Daoy (cell line): ENCODE measurements at regions not wholly inside any gene's neighbourhood (a gene's known extent, or its start where the extent isn't known, plus 50 kb on each side); places are given as distances from the start of the nearest gene placed in this dataset.

Source experiments
- DNase-seq: peaks from one replicate; pipeline ENCODE4 v3.0.0-alpha.2; 2015; ENCODE audit warnings: low read depth

GRCh38 chr3:23099677-23100076 is 103.5 kb upstream of the UBE2E2 start:
- no peak for DNase-seq

GRCh38 chr3:23100106-23100505 is 103.0 kb upstream of the UBE2E2 start:
- DNase-seq = no peak

GRCh38 chr3:23103764-23104163 is 99.4 kb upstream of the UBE2E2 start:
- no peak for DNase-seq

GRCh38 chr3:23105048-23105447 is 98.1 kb upstream of the UBE2E2 start:
- no peak for DNase-seq

- no peak for DNase-seq
These were observed 96.5 kb upstream of the UBE2E2 start for GRCh38 chr3:23106666-23107065.

GRCh38 chr3:23107221-23107620 is 95.9 kb upstream of the UBE2E2 start:
- DNase-seq = no peak

GRCh38 chr3:23108451-23109057 is 94.6 kb upstream of the UBE2E2 start:
- DNase-seq = no peak

- DNase-seq = no peak
These were observed 91.8 kb upstream of the UBE2E2 start for GRCh38 chr3:23111286-23111685.

GRCh38 chr3:23111797-23112196 is 91.3 kb upstream of the UBE2E2 start:
- DNase-seq = no peak

GRCh38 chr3:23112491-23112890 is 90.6 kb upstream of the UBE2E2 start:
- no peak for DNase-seq

- DNase-seq = peak; percentile 8
These were observed 89.5 kb upstream of the UBE2E2 start for GRCh38 chr3:23113455-23114171.

- DNase-seq = no peak
These were observed 88.7 kb upstream of the UBE2E2 start for GRCh38 chr3:23114432-23114831.

- DNase-seq = no peak
These were observed 87.8 kb upstream of the UBE2E2 start for GRCh38 chr3:23115171-23115877.

GRCh38 chr3:23116081-23116837 is 86.9 kb upstream of the UBE2E2 start:
- no peak for DNase-seq

GRCh38 chr3:23117856-23118255 is 85.3 kb upstream of the UBE2E2 start:
- DNase-seq = no peak

- no peak for DNase-seq
These were observed 75.9 kb upstream of the UBE2E2 start for GRCh38 chr3:23127196-23127595.

GRCh38 chr3:23128655-23129054 is 74.5 kb upstream of the UBE2E2 start:
- DNase-seq = no peak

GRCh38 chr3:23129117-23129516 is 74.0 kb upstream of the UBE2E2 start:
- DNase-seq = no peak

- peak; percentile 7 for DNase-seq
These were observed 73.3 kb upstream of the UBE2E2 start for GRCh38 chr3:23129817-23130216.

- no peak for DNase-seq
These were observed 72.7 kb upstream of the UBE2E2 start for GRCh38 chr3:23130406-23130805.

- no peak for DNase-seq
These were observed 67.9 kb upstream of the UBE2E2 start for GRCh38 chr3:23135026-23135785.

GRCh38 chr3:23136054-23136453 is 67.1 kb upstream of the UBE2E2 start:
- DNase-seq = no peak
